ENCODE measurements at regions not wholly inside any gene's neighbourhood (a gene's known extent, or its start where the extent isn't known, plus 50 kb on each side); places are given as distances from the start of the nearest gene placed in this dataset.

GRCh38 chr4:155611501-155611900 is 55.1 kb upstream of the GUCY1A1 start:
- in situ Hi-C loops (cut with MboI): no loop called here
- H3K4me2 ChIP-seq (ENCODE audit: insufficient read depth, low read length): no peak overlapping the region
- H3K9ac ChIP-seq (ENCODE audit: insufficient read depth in 1 of 2, low read depth in 2 of 2, low read length in 2 of 2): no peak overlapping the region
- no peaks in the 10 kb centered on the region for H3K4me1 ChIP-seq (replicated peaks in 1 of 2; ENCODE audit: control insufficient read depth in 2 of 2, insufficient read depth in 2 of 2, low read length in 2 of 2)
- FAIRE-seq (no peak), DNase-seq (ENCODE audit: extremely low read depth in 1 of 4, low spot score in 3 of 4) (no peak), ATAC-seq (no peak)
- no peak overlapping the region for H3K27ac ChIP-seq (ENCODE audit: extremely low read depth, low read depth, low read length)
- no peak overlapping the region for H3K4me3 ChIP-seq
- CTCF ChIA-PET (ENCODE audit: low intra/inter-chr PET ratio): no interaction called here
- POLR2A ChIA-PET: no interaction called here
- BruUV-seq (replicated peaks): no TSS peak
- H3K27me3 ChIP-seq (ENCODE audit: control insufficient read depth in 2 of 2, insufficient read depth in 2 of 2, low read length in 2 of 2): no peaks in the 10 kb centered on the region
- TF ChIP-seq ID3 (CRISPR knock-in tag; IDR thresholded peaks at IDR 0.05): no peak
- TF ChIP-seq ID3 (tag; IDR thresholded peaks at IDR 0.05): no peak
- no peak for TF ChIP-seq NEUROD1 (IDR thresholded peaks at IDR 0.05; ENCODE audit: borderline replicate concordance, low read depth, low read length, partially characterized antibody)
- TF ChIP-seq MAFK (IDR thresholded peaks at IDR 0.05; ENCODE audit: low read length): no peak
- no peak for TF ChIP-seq ZNF239 (CRISPR knock-in tag; IDR thresholded peaks at IDR 0.05)
- TF ChIP-seq KLF10 (CRISPR knock-in tag; IDR thresholded peaks at IDR 0.05): no peak
- TF ChIP-seq ZNF184 (CRISPR knock-in tag; IDR thresholded peaks at IDR 0.05): no peak
- TF ChIP-seq RAD21 (CRISPR knock-in tag; conservative IDR thresholded peaks at IDR 0.05 in 1 of 2, IDR thresholded peaks at IDR 0.05 in 1 of 2): no peak
- no peak for TF ChIP-seq NCOR1 (IDR thresholded peaks at IDR 0.05)
- TF ChIP-seq MEF2A (IDR thresholded peaks at IDR 0.05; ENCODE audit: control insufficient read depth, low read depth, low read length): no peak
- TF ChIP-seq ZNF778 (CRISPR knock-in tag; IDR thresholded peaks at IDR 0.05): no peak
- no peak for TF ChIP-seq HMGXB4 (CRISPR knock-in tag; IDR thresholded peaks at IDR 0.05)
- no peak for TF ChIP-seq PCBP2 (IDR thresholded peaks at IDR 0.05; ENCODE audit: low read depth, low read length, poor library complexity, severe bottlenecking)
- no peak for TF ChIP-seq TEAD4 (IDR thresholded peaks at IDR 0.05; ENCODE audit: low read length)
- TF ChIP-seq TEAD4 (CRISPR knock-in tag; IDR thresholded peaks at IDR 0.05; ENCODE audit: borderline replicate concordance): no peak
- no peak for TF ChIP-seq BHLHE40 (IDR thresholded peaks at IDR 0.05; ENCODE audit: low read length)
- no peak for TF ChIP-seq XRCC3 (IDR thresholded peaks at IDR 0.05)
- TF ChIP-seq FOXP1 (CRISPR knock-in tag; IDR thresholded peaks at IDR 0.05): no peak
- TF ChIP-seq ZFP91 (CRISPR knock-in tag; IDR thresholded peaks at IDR 0.05): no peak
- no peak for TF ChIP-seq TCF15 (CRISPR knock-in tag; IDR thresholded peaks at IDR 0.05)
- H4K20me1 ChIP-seq (replicated peaks; ENCODE audit: control insufficient read depth, insufficient read depth, low read length): no peaks in the 10 kb centered on the region
- no peak overlapping the region for H2AFZ ChIP-seq (ENCODE audit: low read depth, low read length)
- no peaks in the 10 kb centered on the region for H3K9me1 ChIP-seq (ENCODE audit: control insufficient read depth, insufficient read depth, low read length)
- intact Hi-C loops (cut with micrococcal nuclease): no loop called here
- no peaks in the 10 kb centered on the region for H3K79me2 ChIP-seq (ENCODE audit: control insufficient read depth, insufficient read depth, low read length)
- no peaks in the 10 kb centered on the region for H3K9me3 ChIP-seq (replicated peaks; ENCODE audit: control insufficient read depth, insufficient read depth, low read depth, low read length)
- H3K36me3 ChIP-seq (ENCODE audit: control insufficient read depth, insufficient read depth, low read length): no peaks in the 10 kb centered on the region
- 0% methylated on average over 4 of the region's 4 CpGs for WGBS (ENCODE audit: insufficient coverage, low coverage, missing lambda C conversion rate)

All from K562 (cell line).